Mucosa of rectum (tissue), 2 donors: ENCODE measurements at regions not wholly inside any gene's neighbourhood (a gene's known extent, or its start where the extent isn't known, plus 50 kb on each side); places are given as distances from the start of the nearest gene placed in this dataset.

ENCODE experiments used
- H3K27ac ChIP-seq, 2 donors: one replicate each; pipeline ENCODE4 v1.7.0; 2013; ENCODE audit warnings: inconsistent platforms in 2 of 2, low read depth in 2 of 2, low read length in 2 of 2
- H3K27me3 ChIP-seq, 2 donors: one replicate each; pipeline ENCODE4 v1.7.0; 2013; ENCODE audit warnings: low read length in 2 of 2; ENCODE audit not compliant: control insufficient read depth in 2 of 2, insufficient read depth in 2 of 2
- H3K36me3 ChIP-seq, 2 donors: one replicate each; pipeline ENCODE4 v1.7.0; 2013; ENCODE audit warnings: low read length in 2 of 2; ENCODE audit not compliant: control insufficient read depth in 2 of 2, insufficient read depth in 2 of 2
- H3K4me1 ChIP-seq, 2 donors: one replicate each; pipeline ENCODE4 v1.7.0; 2013; ENCODE audit warnings: low read length in 2 of 2, mild to moderate bottlenecking in 1 of 2; ENCODE audit not compliant: control insufficient read depth in 2 of 2, insufficient read depth in 2 of 2
- H3K4me3 ChIP-seq, 2 donors: one replicate each; pipeline ENCODE4 v1.7.0; 2013; ENCODE audit warnings: low read length in 2 of 2
- H3K9ac ChIP-seq, 2 donors: one replicate each; pipeline ENCODE4 v1.7.0; 2013; ENCODE audit warnings: low read length in 2 of 2, low read depth in 1 of 2, mild to moderate bottlenecking in 1 of 2
- H3K9me3 ChIP-seq, 2 donors: one replicate each; pipeline ENCODE4 v1.7.0; 2013; ENCODE audit warnings: low read length in 2 of 2; ENCODE audit not compliant: control insufficient read depth in 2 of 2
- donor health status: healthy.
- donor health status: Normal muscosa, but diverticular disease.

GRCh38 chr4:104752337-104752736, 257.6 kb upstream of the CXXC4 start:
- H3K36me3 ChIP-seq: no peaks in the 10 kb centered on the region
- H3K4me3 ChIP-seq: no peak overlapping the region
- no peak overlapping the region for H3K9ac ChIP-seq
- H3K27ac ChIP-seq: no peak overlapping the region
- H3K27me3 ChIP-seq: no peaks in the 10 kb centered on the region
- no peaks in the 10 kb centered on the region for H3K9me3 ChIP-seq
- no peaks in the 10 kb centered on the region for H3K4me1 ChIP-seq

- H3K9me3 ChIP-seq: no peaks in the 10 kb centered on the region
- no peak overlapping the region for H3K27ac ChIP-seq
- H3K27me3 ChIP-seq: no peaks in the 10 kb centered on the region
- no peaks in the 10 kb centered on the region for H3K36me3 ChIP-seq
- H3K4me1 ChIP-seq: no peaks in the 10 kb centered on the region
- H3K9ac ChIP-seq: no peak overlapping the region
- no peak overlapping the region for H3K4me3 ChIP-seq
Observed at GRCh38 chr4:104756837-104757236, 262.1 kb upstream of the CXXC4 start.

- Histone ChIP-seq H3K9me3 (no peaks in the 10 kb centered on the region), H3K4me1 (no peaks in the 10 kb centered on the region), H3K27me3 (no peaks in the 10 kb centered on the region), H3K9ac (no peak overlapping the region), H3K27ac (no peak overlapping the region), H3K36me3 (no peaks in the 10 kb centered on the region), H3K4me3 (no peak overlapping the region)
Observed at GRCh38 chr4:104758574-104758973, 263.9 kb upstream of the CXXC4 start.

GRCh38 chr4:104763554-104764222, 269.0 kb upstream of the CXXC4 start:
- H3K9ac ChIP-seq: no peak overlapping the region
- no peak overlapping the region for H3K4me3 ChIP-seq
- no peaks in the 10 kb centered on the region for H3K36me3 ChIP-seq
- no peak overlapping the region for H3K27ac ChIP-seq
- H3K4me1 ChIP-seq: no peaks in the 10 kb centered on the region
- no peaks in the 10 kb centered on the region for H3K9me3 ChIP-seq
- no peaks in the 10 kb centered on the region for H3K27me3 ChIP-seq

- Histone ChIP-seq H3K27ac (no peak overlapping the region), H3K27me3 (no peaks in the 10 kb centered on the region), H3K9ac (no peak overlapping the region), H3K9me3 (no peaks in the 10 kb centered on the region), H3K4me1 (no peaks in the 10 kb centered on the region), H3K36me3 (no peaks in the 10 kb centered on the region), H3K4me3 (no peak overlapping the region)
Observed at GRCh38 chr4:104766676-104767075, 272.0 kb upstream of the CXXC4 start.

- Histone ChIP-seq H3K4me3 (no peak overlapping the region), H3K9me3 (no peaks in the 10 kb centered on the region), H3K9ac (no peak overlapping the region), H3K27me3 (no peaks in the 10 kb centered on the region), H3K36me3 (no peaks in the 10 kb centered on the region), H3K27ac (no peak overlapping the region), H3K4me1 (no peaks in the 10 kb centered on the region)
Observed at GRCh38 chr4:104772849-104773248, 278.2 kb upstream of the CXXC4 start.

- Histone ChIP-seq H3K4me1 (no peaks in the 10 kb centered on the region), H3K36me3 (no peaks in the 10 kb centered on the region), H3K4me3 (no peak overlapping the region), H3K27ac (no peak overlapping the region), H3K9me3 (no peaks in the 10 kb centered on the region), H3K9ac (no peak overlapping the region), H3K27me3 (no peaks in the 10 kb centered on the region)
Observed at GRCh38 chr4:104795264-104795939, 300.7 kb upstream of the CXXC4 start.

GRCh38 chr4:104811727-104812126, 317.0 kb upstream of the CXXC4 start:
- H3K4me1 ChIP-seq: no peaks in the 10 kb centered on the region
- no peak overlapping the region for H3K9ac ChIP-seq

GRCh38 chr4:104815665-104816064, 321.0 kb upstream of the CXXC4 start:
- H3K27ac ChIP-seq: no peak overlapping the region
- no peaks in the 10 kb centered on the region for H3K4me1 ChIP-seq
- no peaks in the 10 kb centered on the region for H3K9me3 ChIP-seq
- no peak overlapping the region for H3K4me3 ChIP-seq
- H3K27me3 ChIP-seq: no peaks in the 10 kb centered on the region
- no peak overlapping the region for H3K9ac ChIP-seq
- H3K36me3 ChIP-seq: no peaks in the 10 kb centered on the region

More at GRCh38 chr4:104811727-104812126, 317.0 kb upstream of the CXXC4 start:
- Histone ChIP-seq H3K9me3 (no peaks in the 10 kb centered on the region), H3K4me3 (no peak overlapping the region), H3K27ac (no peak overlapping the region), H3K36me3 (no peaks in the 10 kb centered on the region), H3K27me3 (no peaks in the 10 kb centered on the region)

- Histone ChIP-seq H3K27me3 (no peaks in the 10 kb centered on the region), H3K9me3 (no peaks in the 10 kb centered on the region), H3K4me3 (no peak overlapping the region), H3K4me1 (no peaks in the 10 kb centered on the region), H3K27ac (no peak overlapping the region), H3K36me3 (no peaks in the 10 kb centered on the region), H3K9ac (no peak overlapping the region)
Observed at GRCh38 chr4:104818579-104818978, 323.9 kb upstream of the CXXC4 start.
